SU-DHL-6 (cell line): ENCODE measurements at regions not wholly inside any gene's neighbourhood (a gene's known extent, or its start where the extent isn't known, plus 50 kb on each side); places are given as distances from the start of the nearest gene placed in this dataset.

Source experiments
- H2AFZ ChIP-seq: fragments of 200-600 bp; sonication (generic); 2 replicates; pipeline ENCODE4 v1.6.1; 2014; ENCODE audit warnings: low read depth, mild to moderate bottlenecking, moderate library complexity, mixed read lengths, antibody characterized with exemption, low read length; ENCODE audit not compliant: severe bottlenecking
- H3F3A ChIP-seq: fragments of 200-600 bp; shearing (Covaris generic); 2 replicates; pipeline ENCODE4 v1.6.0; 2016; ENCODE audit warnings: antibody characterized with exemption, mild to moderate bottlenecking; ENCODE audit not compliant: insufficient read depth
- H3K27ac ChIP-seq: fragments of 200-600 bp; sonication (generic); 2 replicates; pipeline ENCODE4 v1.5.1; 2016; ENCODE audit warnings: low read depth, mild to moderate bottlenecking, low read length, moderate library complexity, mixed read lengths
- H3K27me3 ChIP-seq: fragments of 200-600 bp; sonication (generic), shearing (Covaris generic); 2 replicates; pipeline ENCODE4 v1.6.0; 2014; ENCODE audit warnings: mild to moderate bottlenecking, low read length
- H3K36me3 ChIP-seq: fragments of 200-600 bp; sonication (generic); 2 replicates; pipeline ENCODE4 v1.6.1; 2014; ENCODE audit warnings: mild to moderate bottlenecking, low read length, mixed read lengths
- H3K4me2 ChIP-seq: fragments of 300-600, 200-600 bp; shearing (Covaris generic), sonication (generic); 2 replicates; pipeline ENCODE4 v1.6.0; 2014; ENCODE audit warnings: low read length, low read depth, mild to moderate bottlenecking; ENCODE audit not compliant: poor library complexity, severe bottlenecking
- H3K4me3 ChIP-seq: fragments of 200-600 bp; sonication (generic); 2 replicates; pipeline ENCODE4 v1.5.1; 2014; ENCODE audit warnings: antibody characterized with exemption, low read length, mild to moderate bottlenecking, mixed read lengths; ENCODE audit not compliant: insufficient read depth, poor library complexity, severe bottlenecking
- H3K79me2 ChIP-seq: fragments of 200-600 bp; sonication (generic); 2 replicates; pipeline ENCODE4 v1.6.1; 2014; ENCODE audit warnings: mild to moderate bottlenecking, low read length, moderate library complexity; ENCODE audit not compliant: insufficient read depth
- H3K9ac ChIP-seq: fragments of 200-600 bp; sonication (generic); 2 replicates; pipeline ENCODE4 v1.7.0; 2014; ENCODE audit warnings: mild to moderate bottlenecking, low read length
- H3K9me2 ChIP-seq: fragments of 200-600 bp; sonication (generic); replicated peaks from 2 replicates; pipeline ENCODE4 v1.6.1; 2014; ENCODE audit warnings: low read length; ENCODE audit not compliant: insufficient read depth
- H3K9me3 ChIP-seq: fragments of 200-600 bp; sonication (generic); 2 replicates; pipeline ENCODE4 v1.6.1; 2014; ENCODE audit warnings: low read length, mixed read lengths; ENCODE audit not compliant: insufficient read depth
- H4K20me1 ChIP-seq: fragments of 200-600 bp; sonication (generic); 2 replicates; pipeline ENCODE4 v1.6.1; 2014; ENCODE audit warnings: low read depth, mild to moderate bottlenecking, antibody characterized with exemption, low read length, moderate library complexity, mixed read lengths
- EZH2phosphoT487 ChIP-seq: fragments of 200-600 bp; sonication (generic), shearing (Covaris generic); conservative IDR thresholded peaks from 2 replicates; pipeline ENCODE4 v1.6.1; 2018; ENCODE audit warnings: mild to moderate bottlenecking, antibody characterized with exemption, low read length, moderate library complexity, mixed read lengths
- TF ChIP-seq, protein P1 (sequence below): fragments of 200-600 bp; sonication (generic); IDR thresholded peaks from one replicate; pipeline ENCODE4 v1.5.1; 2017; ENCODE audit warnings: antibody characterized with exemption, mild to moderate bottlenecking, low read length, moderate library complexity; ENCODE audit not compliant: insufficient read depth, poor library complexity, severe bottlenecking

GRCh38 chr14:97246648-97247047 is 449.5 kb downstream of the VRK1 start:
- Histone ChIP-seq H3K4me2 (no peak overlapping the region), H3K36me3 (no peaks in the 10 kb centered on the region), H3K9me3 (no peaks in the 10 kb centered on the region), H3K9me2 (no peaks in the 10 kb centered on the region), H2AFZ (no peak overlapping the region), H3K27me3 (no peaks in the 10 kb centered on the region), H3K79me2 (no peaks in the 10 kb centered on the region), H4K20me1 (no peaks in the 10 kb centered on the region), H3K4me3 (no peak overlapping the region), H3K9ac (no peak overlapping the region), H3F3A (no peaks in the 10 kb centered on the region), H3K27ac (no peak overlapping the region)
- TF ChIP-seq, protein P1, sequence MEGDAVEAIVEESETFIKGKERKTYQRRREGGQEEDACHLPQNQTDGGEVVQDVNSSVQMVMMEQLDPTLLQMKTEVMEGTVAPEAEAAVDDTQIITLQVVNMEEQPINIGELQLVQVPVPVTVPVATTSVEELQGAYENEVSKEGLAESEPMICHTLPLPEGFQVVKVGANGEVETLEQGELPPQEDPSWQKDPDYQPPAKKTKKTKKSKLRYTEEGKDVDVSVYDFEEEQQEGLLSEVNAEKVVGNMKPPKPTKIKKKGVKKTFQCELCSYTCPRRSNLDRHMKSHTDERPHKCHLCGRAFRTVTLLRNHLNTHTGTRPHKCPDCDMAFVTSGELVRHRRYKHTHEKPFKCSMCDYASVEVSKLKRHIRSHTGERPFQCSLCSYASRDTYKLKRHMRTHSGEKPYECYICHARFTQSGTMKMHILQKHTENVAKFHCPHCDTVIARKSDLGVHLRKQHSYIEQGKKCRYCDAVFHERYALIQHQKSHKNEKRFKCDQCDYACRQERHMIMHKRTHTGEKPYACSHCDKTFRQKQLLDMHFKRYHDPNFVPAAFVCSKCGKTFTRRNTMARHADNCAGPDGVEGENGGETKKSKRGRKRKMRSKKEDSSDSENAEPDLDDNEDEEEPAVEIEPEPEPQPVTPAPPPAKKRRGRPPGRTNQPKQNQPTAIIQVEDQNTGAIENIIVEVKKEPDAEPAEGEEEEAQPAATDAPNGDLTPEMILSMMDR = no peak

- Histone ChIP-seq H4K20me1 (no peaks in the 10 kb centered on the region), H3K27me3 (no peaks in the 10 kb centered on the region)
Measured at GRCh38 chr14:97248973-97249372, 451.8 kb downstream of the VRK1 start.

DNA sequence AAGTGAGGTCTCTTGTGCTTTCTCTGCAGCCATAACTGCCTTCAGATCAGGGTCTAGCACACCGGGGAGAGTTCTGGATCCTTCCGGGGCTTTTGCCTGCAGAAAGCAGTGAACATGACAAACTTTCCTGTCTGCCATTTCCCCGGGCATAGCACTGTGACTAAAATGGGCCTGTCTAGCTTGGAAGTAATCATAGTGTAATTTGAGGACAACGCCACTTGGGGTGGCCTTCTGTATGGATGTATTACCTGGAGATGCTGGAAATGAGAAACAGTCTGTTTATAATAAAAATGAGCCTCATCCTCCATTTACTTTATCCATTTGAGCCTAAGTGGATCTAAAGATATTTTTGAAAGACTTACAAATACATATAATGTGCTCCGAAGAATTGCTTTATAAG is 453.7 kb downstream of the VRK1 start:
- Histone ChIP-seq H3K36me3 (no peaks in the 10 kb centered on the region), H3K27me3 (no peaks in the 10 kb centered on the region), H3K27ac (no peak overlapping the region), H3K9me2 (no peaks in the 10 kb centered on the region), H4K20me1 (no peaks in the 10 kb centered on the region), H2AFZ (no peak overlapping the region), H3K4me2 (no peak overlapping the region), H3K9ac (no peak overlapping the region), H3K79me2 (no peaks in the 10 kb centered on the region), H3K9me3 (no peaks in the 10 kb centered on the region), H3K4me3 (no peak overlapping the region), H3F3A (no peaks in the 10 kb centered on the region)
- TF ChIP-seq EZH2phosphoT487 = no peak
- TF ChIP-seq, protein P1 = no peak

More at GRCh38 chr14:97248973-97249372, 451.8 kb downstream of the VRK1 start:
- no peak for TF ChIP-seq EZH2phosphoT487
- TF ChIP-seq, protein P1 = no peak
- H3K79me2 ChIP-seq = no peaks in the 10 kb centered on the region
- H3K36me3 ChIP-seq = no peaks in the 10 kb centered on the region
- no peaks in the 10 kb centered on the region for H3F3A ChIP-seq
- no peak overlapping the region for H2AFZ ChIP-seq
- no peak overlapping the region for H3K4me2 ChIP-seq
- H3K9ac ChIP-seq = no peak overlapping the region
- no peaks in the 10 kb centered on the region for H3K9me2 ChIP-seq
- H3K4me3 ChIP-seq = no peak overlapping the region
- H3K9me3 ChIP-seq = no peaks in the 10 kb centered on the region
- no peak overlapping the region for H3K27ac ChIP-seq
